Colonic mucosa (tissue), 4 donors: ENCODE measurements at regions not wholly inside any gene's neighbourhood (a gene's known extent, or its start where the extent isn't known, plus 50 kb on each side); places are given as distances from the start of the nearest gene placed in this dataset.

ENCODE experiments used
- DNase-seq: peaks from one replicate; pipeline ENCODE4 v3.0.0-alpha.2; 2020
- H3K27ac ChIP-seq: fragments of 200-600 bp; one replicate; pipeline ENCODE4 v1.8.0; 2021
- H3K27me3 ChIP-seq: fragments of 200-600 bp; one replicate; pipeline ENCODE4 v1.8.0; 2021
- H3K36me3 ChIP-seq: fragments of 200-600 bp; one replicate; pipeline ENCODE4 v1.8.0; 2021
- H3K4me1 ChIP-seq: fragments of 200-600 bp; one replicate; pipeline ENCODE4 v1.8.0; 2021; ENCODE audit warnings: mild to moderate bottlenecking
- H3K4me3 ChIP-seq: fragments of 200-600 bp; one replicate; pipeline ENCODE4 v1.8.0; 2021
- H3K9ac ChIP-seq, 2 donors: one replicate each; pipeline ENCODE4 v1.7.0; 2013; ENCODE audit warnings: control low read depth in 2 of 2, low read depth in 2 of 2, low read length in 2 of 2
- H3K9me3 ChIP-seq: fragments of 200-600 bp; one replicate; pipeline ENCODE4 v1.8.0; 2021
- CTCF ChIP-seq: fragments of 200-600 bp; IDR thresholded peaks from one replicate; pipeline ENCODE4 v1.8.0; 2022; ENCODE audit warnings: antibody characterized with exemption, mild to moderate bottlenecking
- intact Hi-C: fragments of 100-400 bp; cut with DNase I; formaldehyde crosslinking; loops from one replicate; pipeline ENCODE4 v1.14.1; 2022
- donor health status: healthy.
- donor health status: DM: no; HTN: no; CAD: no.
- donor health status: DM: no; HTN: no; CAD: no.

- Histone ChIP-seq H3K9me3 (no peaks in the 10 kb centered on the region), H3K36me3 (no peaks in the 10 kb centered on the region), H3K27me3 (no peaks in the 10 kb centered on the region), H3K27ac (no peak overlapping the region), H3K4me3 (no peak overlapping the region), H3K4me1 (no peaks in the 10 kb centered on the region), H3K9ac (no peak overlapping the region)
- intact Hi-C loops, result no loop called here
- DNase-seq, result no peak
- TF ChIP-seq CTCF, result no peak
Observed at GRCh38 chr4:34183926-34184325, 2060.4 kb downstream of the ARAP2 start.

- intact Hi-C loops, result no loop called here
- H3K27ac ChIP-seq, result no peak overlapping the region
- H3K9me3 ChIP-seq, result no peaks in the 10 kb centered on the region
- DNase-seq, result no peak
- TF ChIP-seq CTCF, result no peak
- H3K27me3 ChIP-seq, result no peaks in the 10 kb centered on the region
- no peaks in the 10 kb centered on the region for H3K36me3 ChIP-seq
- H3K9ac ChIP-seq, result no peak overlapping the region
- H3K4me3 ChIP-seq, result no peak overlapping the region
- H3K4me1 ChIP-seq, result no peaks in the 10 kb centered on the region
Observed at GRCh38 chr4:34187056-34187455, 2057.3 kb downstream of the ARAP2 start.

DNA sequence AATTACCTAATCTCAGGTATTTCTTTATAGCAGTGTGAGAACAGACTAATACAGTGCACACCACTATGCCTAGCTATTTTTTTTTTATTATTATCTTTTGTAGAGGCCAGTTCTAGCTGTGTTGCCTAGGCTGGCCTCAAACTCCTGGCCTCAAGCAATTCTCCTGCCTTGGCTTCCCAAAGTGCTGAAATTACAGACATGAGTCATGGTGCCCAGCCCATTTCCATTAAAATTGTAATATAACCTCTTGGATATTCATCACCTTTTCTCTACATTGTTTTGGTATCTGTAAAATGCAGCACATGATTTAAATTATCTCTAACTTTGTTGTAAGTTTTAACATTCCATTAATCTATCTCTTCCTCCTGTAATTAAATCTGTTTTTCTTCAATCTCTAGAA is 2052.9 kb downstream of the ARAP2 start:
- Histone ChIP-seq H3K9me3 (no peaks in the 10 kb centered on the region), H3K4me1 (no peaks in the 10 kb centered on the region), H3K9ac (no peak overlapping the region), H3K27ac (no peak overlapping the region), H3K27me3 (no peaks in the 10 kb centered on the region), H3K36me3 (no peaks in the 10 kb centered on the region), H3K4me3 (no peak overlapping the region)
- no peak for TF ChIP-seq CTCF
- no peak for DNase-seq
- intact Hi-C loops, result no loop called here

DNA sequence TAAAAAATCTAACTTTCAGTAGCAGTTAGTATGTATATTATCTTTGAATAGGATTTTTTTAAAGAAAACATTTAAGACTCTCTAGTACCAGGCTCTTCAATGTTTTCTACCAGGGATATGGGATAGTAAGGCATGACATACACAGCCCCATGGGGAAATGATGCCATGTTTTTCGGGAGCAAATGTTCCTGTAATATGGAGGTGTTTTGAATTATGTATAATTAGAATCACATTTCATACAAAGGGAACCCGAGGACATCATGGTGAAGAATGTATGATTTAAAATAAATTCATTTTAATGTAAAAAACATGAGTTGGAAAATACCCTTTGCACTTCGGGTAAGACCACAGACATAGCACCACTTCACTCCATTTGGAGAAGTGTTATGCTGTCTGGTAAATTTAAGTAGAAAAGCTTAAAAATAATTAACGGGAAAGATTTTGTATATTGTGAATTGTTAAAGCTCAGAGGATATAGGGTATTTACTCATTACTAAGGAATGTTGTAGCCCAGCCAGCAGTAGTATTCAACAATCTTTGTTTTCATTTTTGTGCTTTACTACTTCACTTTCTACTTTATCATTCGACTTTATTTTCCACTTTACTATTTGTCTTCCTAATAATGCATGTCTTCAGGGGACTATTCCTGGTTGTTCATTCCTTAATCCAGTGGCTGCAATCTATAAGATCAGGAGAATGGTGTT is 2050.7 kb downstream of the ARAP2 start:
- Histone ChIP-seq H3K9me3 (no peaks in the 10 kb centered on the region), H3K36me3 (no peaks in the 10 kb centered on the region), H3K27ac (no peak overlapping the region), H3K4me3 (no peak overlapping the region), H3K9ac (no peak overlapping the region), H3K4me1 (no peaks in the 10 kb centered on the region), H3K27me3 (no peaks in the 10 kb centered on the region)
- intact Hi-C loops, result no loop called here
- TF ChIP-seq CTCF, result no peak
- DNase-seq, result no peak

DNA sequence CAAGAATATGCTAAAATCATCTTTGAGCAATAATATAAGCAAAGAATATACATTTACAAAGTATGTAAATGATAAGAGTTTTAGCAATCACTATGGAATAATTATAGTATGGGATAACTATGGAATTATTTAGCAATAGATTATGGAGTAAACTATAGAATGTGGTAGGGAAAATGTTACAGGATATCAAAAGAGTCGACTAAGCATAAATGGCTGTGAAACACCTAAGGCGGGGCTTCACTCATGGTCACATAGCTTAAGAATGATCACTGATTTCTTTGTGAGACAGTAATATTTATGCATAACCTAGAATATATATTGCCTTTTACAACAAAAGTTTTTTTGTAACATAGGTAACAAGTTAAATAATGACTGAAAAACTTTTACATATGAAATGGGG is 2049.7 kb downstream of the ARAP2 start:
- no peaks in the 10 kb centered on the region for H3K36me3 ChIP-seq
- intact Hi-C loops, result no loop called here
- no peak overlapping the region for H3K9ac ChIP-seq
- no peak overlapping the region for H3K27ac ChIP-seq
- no peaks in the 10 kb centered on the region for H3K27me3 ChIP-seq
- no peak overlapping the region for H3K4me3 ChIP-seq
- no peak for TF ChIP-seq CTCF
- no peaks in the 10 kb centered on the region for H3K9me3 ChIP-seq
- no peaks in the 10 kb centered on the region for H3K4me1 ChIP-seq
- no peak for DNase-seq
